SW480 (cell line): ENCODE measurements at regions not wholly inside any gene's neighbourhood (a gene's known extent, or its start where the extent isn't known, plus 50 kb on each side); places are given as distances from the start of the nearest gene placed in this dataset.

Source experiments
- DNase-seq: peaks from one replicate; pipeline ENCODE4 v3.0.0-alpha.2; 2016; ENCODE audit warnings: low spot score

DNA sequence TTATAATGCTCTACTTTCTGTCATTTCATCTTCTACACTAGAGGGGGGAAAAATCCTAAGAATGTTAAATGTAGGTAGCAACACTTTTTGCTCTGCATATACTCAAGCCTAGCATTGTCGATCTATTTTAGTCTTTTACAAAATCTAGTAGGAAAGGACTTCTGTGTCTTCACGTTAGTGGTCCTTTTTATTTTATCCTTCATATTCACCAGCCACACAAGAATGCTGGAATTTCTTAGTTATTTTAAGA lies 253.0 kb upstream of the FLRT2 start:
- DNase-seq: no peak

DNA sequence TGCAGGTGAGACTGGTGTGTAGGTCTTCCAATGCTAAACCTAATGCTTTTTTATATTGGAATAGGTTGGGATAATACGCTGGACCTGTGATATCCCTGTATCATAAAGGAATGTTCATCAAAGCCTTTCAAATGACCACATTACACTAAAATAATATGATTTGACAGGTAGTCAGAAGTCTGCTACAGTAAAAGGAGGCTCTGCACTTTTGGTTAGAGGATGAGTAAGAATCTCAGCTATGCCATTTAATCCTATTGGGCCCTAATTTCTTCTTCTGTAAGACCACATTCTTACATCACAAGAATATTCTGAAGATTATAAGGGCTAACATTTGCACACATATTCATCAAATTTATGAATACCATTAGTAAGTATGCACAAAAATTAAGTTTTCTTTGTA lies 250.5 kb upstream of the FLRT2 start:
- no peak for DNase-seq

GRCh38 chr14:85280074-85280473 lies 249.9 kb upstream of the FLRT2 start:
- DNase-seq: no peak

DNA sequence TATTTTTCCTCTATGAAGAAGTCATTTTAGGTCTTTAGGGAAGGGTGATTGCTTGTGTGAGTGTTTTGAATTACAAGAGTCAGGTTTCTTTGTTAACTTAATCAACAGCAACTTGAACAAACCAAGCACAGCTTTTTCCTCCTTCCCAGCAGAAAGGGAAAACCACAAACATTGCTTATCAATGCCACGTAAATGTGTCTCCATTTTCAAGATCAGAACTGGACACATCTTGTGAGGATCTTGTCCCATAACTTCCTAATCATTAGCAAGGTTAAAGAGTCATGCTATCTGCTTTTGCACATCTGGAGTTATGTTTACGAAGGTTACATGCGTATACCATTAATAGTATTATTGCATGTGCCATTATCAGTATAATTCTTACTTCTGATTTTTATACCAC lies 248.0 kb upstream of the FLRT2 start:
- no peak for DNase-seq

DNA sequence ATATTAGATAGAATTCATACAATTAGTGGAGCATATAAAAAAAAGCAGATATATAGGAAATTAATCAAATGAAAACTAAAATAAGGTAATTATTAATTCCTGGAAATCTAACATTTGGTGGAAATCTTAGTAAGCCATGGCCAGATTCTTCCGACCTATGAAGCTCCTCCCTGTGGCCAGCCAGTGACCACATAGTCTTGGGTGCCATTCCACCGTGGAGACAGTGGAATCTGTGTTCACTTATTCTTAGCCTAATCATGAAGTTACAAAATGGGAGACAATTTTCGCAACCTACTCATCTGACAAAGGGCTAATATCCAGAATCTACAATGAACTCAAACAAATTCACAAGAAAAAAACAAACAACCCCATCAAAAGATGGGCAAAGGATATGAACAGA lies 241.9 kb upstream of the FLRT2 start:
- DNase-seq: no peak

- DNase-seq: no peak
Measured at GRCh38 chr14:85291731-85292130, 238.2 kb upstream of the FLRT2 start.

DNA sequence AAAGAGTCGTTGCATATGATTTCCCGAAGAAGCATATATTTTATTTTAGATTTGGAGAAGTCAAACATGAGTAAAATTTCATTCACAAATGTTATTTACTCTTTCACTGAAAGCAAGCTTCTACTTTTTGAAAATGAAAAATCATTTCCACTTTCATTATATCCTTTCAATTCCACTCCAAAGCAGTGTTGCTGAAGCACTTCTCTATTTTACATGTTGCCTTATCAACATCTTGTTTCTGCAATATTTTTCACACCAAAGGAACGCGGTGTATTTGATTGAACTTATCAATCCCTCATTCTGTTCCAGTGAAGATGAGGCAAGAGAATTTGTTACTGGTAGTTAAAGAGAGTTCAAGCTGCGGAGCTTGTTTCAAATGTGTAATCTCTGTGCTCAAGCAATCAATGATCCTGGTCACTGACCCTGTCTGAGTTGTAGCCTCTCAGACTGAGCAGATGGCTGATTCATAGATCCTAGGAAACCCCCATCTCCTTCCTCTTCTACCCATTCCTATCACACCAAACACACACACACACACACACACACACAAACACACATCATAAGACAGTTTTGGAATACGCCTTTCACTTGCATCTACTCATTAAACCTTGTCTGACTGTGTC lies 236.2 kb upstream of the FLRT2 start:
- DNase-seq: no peak

- no peak for DNase-seq
Measured at GRCh38 chr14:85295318-85295717, 234.6 kb upstream of the FLRT2 start.

GRCh38 chr14:85296456-85297210 lies 233.3 kb upstream of the FLRT2 start:
- DNase-seq: no peak

GRCh38 chr14:85300107-85300506 lies 229.8 kb upstream of the FLRT2 start:
- DNase-seq: no peak

DNA sequence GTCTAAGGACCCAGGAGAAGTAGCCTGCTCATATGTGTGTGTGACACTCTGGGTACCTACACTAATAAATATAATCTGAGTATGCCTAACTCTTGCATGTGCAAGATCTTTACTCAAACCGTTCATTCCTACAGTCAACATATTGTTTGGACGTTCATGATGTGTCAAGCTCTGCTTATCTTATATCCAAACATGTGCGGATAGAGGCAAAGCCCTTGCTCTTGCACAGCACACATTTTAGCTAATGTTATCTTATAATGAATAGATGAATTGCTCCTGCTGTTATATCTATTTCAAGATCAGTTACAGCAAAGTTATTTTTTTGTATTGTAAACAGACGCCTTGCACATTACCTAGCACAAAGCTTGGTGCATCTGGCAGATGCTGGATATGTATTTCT lies 228.4 kb upstream of the FLRT2 start:
- DNase-seq: no peak

- DNase-seq: no peak
Measured at GRCh38 chr14:85306024-85306423, 223.9 kb upstream of the FLRT2 start.

GRCh38 chr14:85308531-85309300 lies 221.2 kb upstream of the FLRT2 start:
- DNase-seq: no peak

DNA sequence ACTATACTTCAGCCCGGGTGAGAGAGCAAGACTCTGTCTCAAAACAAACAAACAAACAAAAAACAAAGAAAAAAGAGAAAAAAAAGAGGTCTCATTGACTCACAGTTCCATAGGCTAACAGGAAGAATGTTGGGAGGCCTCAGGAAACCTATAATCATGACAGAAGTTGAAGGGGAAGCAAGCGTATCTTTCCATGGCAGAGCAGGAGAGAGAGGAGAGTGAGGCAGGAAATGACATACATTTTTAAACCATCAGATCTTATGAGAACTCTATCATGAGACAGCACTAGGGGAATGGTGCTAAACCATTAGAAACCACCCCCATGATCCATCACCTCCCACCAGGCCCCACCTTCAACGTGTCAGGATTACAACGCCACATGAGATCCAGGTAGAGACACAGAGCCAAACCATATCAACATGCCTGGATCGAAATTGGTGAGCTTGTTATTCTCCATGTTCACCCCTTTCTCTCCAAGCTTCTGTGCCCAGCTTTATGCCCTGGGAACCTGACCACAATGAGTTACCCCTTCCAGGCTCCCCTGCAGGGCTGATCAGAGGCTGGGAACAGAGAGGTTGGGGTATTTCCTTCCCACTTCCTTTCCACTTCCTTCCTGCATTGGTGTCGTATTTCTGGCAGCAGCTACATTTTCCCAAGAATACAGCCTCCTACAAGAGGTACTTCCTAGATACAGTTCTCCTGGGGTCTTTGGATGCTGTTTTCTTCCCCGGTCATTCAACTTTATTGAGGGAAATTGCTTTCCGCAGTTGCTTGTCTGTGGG lies 219.3 kb upstream of the FLRT2 start:
- DNase-seq: no peak

DNA sequence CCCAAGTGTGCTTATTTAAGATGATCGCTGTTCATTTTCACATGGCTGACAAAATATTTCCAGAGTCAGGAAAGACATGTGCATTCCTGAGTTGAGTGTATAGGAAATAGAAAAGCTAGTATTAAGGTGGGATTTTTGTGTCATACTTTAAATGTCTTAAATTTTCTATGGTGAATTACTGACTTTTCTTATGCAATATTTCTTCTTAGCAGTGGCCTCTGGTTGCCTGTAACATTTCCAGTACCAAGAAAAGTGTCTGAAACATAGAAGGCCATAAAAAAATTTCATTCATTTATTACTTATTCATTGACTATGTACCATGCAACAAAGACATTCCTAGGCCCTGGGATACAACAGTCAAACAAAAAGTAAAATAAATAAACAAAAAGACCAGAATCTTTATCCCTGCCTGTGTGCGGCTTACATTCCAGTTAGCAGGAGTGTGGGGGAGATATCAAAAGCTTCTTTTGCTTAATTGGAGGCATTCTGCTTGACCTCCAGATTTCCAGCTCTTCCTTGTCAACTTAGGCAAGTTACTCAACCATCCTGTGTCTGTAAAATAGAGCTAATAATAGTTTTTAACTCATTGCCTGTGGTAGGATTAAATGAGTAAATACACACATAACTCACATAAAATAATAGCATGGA lies 216.3 kb upstream of the FLRT2 start:
- DNase-seq: no peak

DNA sequence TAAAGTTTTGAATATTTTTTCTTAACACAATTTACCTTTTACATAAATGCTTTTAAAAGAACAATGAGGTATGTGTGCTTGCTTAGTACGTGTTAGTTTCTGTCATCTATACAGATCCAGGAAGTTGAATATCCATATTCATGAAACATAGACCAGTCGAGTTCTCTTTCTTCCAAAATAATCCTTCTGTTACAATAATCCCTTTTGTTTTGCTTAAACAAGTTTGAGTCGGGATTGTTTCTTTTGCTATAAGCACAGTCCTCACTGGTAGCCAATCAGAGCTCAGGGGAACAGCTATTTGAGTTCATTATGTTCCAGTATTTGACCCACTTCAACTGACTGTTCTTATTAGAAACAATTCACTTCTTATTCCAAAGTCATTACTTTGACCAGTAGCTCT lies 214.7 kb upstream of the FLRT2 start:
- no peak for DNase-seq

DNA sequence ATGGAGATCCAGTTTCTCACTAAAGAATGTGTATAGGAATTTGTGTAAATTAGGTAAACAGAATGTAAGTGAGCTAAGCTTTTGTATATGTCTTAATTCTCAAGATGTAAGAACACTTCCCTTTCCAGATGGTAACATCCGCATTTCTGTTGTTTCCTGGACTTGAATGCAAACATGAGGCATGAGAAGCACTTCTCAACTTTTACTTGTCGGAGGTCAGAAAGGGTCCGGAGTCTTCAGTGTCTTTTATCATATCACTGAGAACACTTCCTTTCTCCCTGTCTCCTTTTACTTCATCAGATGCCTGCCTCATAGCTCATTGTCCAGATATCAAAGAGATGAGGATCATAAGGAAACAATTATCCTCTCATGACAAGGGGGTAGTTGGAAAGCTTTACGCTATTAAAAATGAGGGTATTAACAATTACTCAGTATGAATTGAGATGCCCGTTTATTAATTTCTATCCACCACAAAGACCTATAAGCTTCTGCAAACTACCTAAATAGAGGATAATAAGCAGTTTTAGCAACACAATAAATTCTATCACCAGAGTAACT lies 214.1 kb upstream of the FLRT2 start:
- no peak for DNase-seq

- DNase-seq: no peak
Measured at GRCh38 chr14:85316701-85317410, 213.1 kb upstream of the FLRT2 start.

- no peak for DNase-seq
Measured at GRCh38 chr14:85317491-85318021, 212.4 kb upstream of the FLRT2 start.

DNA sequence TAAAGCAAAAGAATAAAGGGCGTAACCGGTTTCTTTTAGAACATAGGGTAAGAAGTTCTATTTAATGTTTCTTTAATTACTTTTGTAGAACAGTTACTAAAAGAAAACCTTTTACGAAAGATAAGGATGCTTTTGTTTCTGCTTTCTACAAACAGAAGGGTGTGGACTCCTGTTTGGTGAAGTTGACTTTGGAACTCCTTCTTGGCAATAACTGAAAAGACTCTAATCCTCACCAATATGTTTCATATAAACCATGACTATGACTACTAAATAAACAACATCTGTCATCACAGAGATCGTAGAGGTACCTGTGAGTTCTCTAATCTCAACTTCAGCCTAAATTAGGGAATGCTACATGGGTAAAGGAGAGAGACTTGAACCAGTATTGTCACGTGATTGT lies 210.8 kb upstream of the FLRT2 start:
- DNase-seq: no peak
